ENCODE measurements at regions not wholly inside any gene's neighbourhood (a gene's known extent, or its start where the extent isn't known, plus 50 kb on each side); places are given as distances from the start of the nearest gene placed in this dataset.
"Not testable (repeated sequence)": the region's sequence is repeated elsewhere in the genome, so short reads cannot be mapped to it uniquely, and the experiment has no call there.

GRCh38 chr3:194949592-194949991 is 263.9 kb downstream of the FAM43A start:
- CTCF ChIA-PET, result no interaction called here
- POLR2A ChIA-PET, result no interaction called here
- FAIRE-seq, result no peak

GRCh38 chr3:194950906-194951628 is 265.4 kb downstream of the FAM43A start:
- ATAC-seq, result no peak
- Histone ChIP-seq H3K27ac (no peak overlapping the region), H3K4me2 (no peak overlapping the region), H3K4me3 (no peak overlapping the region), H3K9me3 (no peaks in the 10 kb centered on the region), H3K4me1 (no peaks in the 10 kb centered on the region)
- POLR2A ChIA-PET, result no interaction called here
- no peak for FAIRE-seq
- TF ChIP-seq SREBF2 (IDR thresholded peaks at IDR 0.05) (no peak), ELK1 (IDR thresholded peaks at IDR 0.05; ENCODE audit: low read depth, low read length) (no peak), CTCF (IDR thresholded peaks at IDR 0.05) (no peak), MAZ (IDR thresholded peaks at IDR 0.05; ENCODE audit: borderline replicate concordance, low read depth, low read length) (no peak), CHD2 (IDR thresholded peaks at IDR 0.05; ENCODE audit: low read length, partially characterized antibody) (no peak), KDM1A (IDR thresholded peaks at IDR 0.05; ENCODE audit: low read depth) (no peak), FOSB (CRISPR knock-in tag; IDR thresholded peaks at IDR 0.05) (no peak)
- WGBS (ENCODE audit: missing lambda C conversion rate), result 62% methylated on average over 14 of the region's 18 CpGs
- no peak for DNase-seq (ENCODE audit: low read depth in 1 of 2, low spot score in 1 of 2)
- CTCF ChIA-PET, result no interaction called here

More at GRCh38 chr3:194949592-194949991, 263.9 kb downstream of the FAM43A start:
- H3K4me3 ChIP-seq, result no peak overlapping the region
- no peaks in the 10 kb centered on the region for H3K9me3 ChIP-seq
- ATAC-seq (no peak), DNase-seq (ENCODE audit: low read depth in 1 of 2, low spot score in 1 of 2) (no peak)
- H3K4me2 ChIP-seq, result no peak overlapping the region
- H3K4me1 ChIP-seq, result no peaks in the 10 kb centered on the region
- no peak overlapping the region for H3K27ac ChIP-seq
- TF ChIP-seq CHD2 (IDR thresholded peaks at IDR 0.05; ENCODE audit: low read length, partially characterized antibody) (no peak), CBX8 (IDR thresholded peaks at IDR 0.05) (no peak), HOXA7 (CRISPR knock-in tag; IDR thresholded peaks at IDR 0.05) (no peak), KDM1A (IDR thresholded peaks at IDR 0.05; ENCODE audit: low read depth) (no peak), POLR2A (IDR thresholded peaks at IDR 0.05; ENCODE audit: low read length) (no peak), MYC (IDR thresholded peaks at IDR 0.05; ENCODE audit: borderline replicate concordance, low read length) (no peak)
- WGBS (ENCODE audit: missing lambda C conversion rate), result 40% methylated on average over 3 of the region's 3 CpGs

GRCh38 chr3:194951629-194951920 is 265.9 kb downstream of the FAM43A start:
- not testable (repeated sequence) for ATAC-seq

GRCh38 chr3:194951931-194952582 is 266.4 kb downstream of the FAM43A start:
- ChIA-PET CTCF (interaction anchor here (1.0 kb wide), 1 partner anchor 8 kb away, joined by 4 read pairs; no protein-coding TSS in a partner anchor), POLR2A (no interaction called here)
- H3K4me2 ChIP-seq, result no peak overlapping the region
- FAIRE-seq, result no peak
- WGBS (ENCODE audit: missing lambda C conversion rate), result 60% methylated on average over 6 of the region's 6 CpGs
- H3K4me1 ChIP-seq, result no peaks in the 10 kb centered on the region
- TF ChIP-seq SREBF2 (IDR thresholded peaks at IDR 0.05) (no peak), ZSCAN20 (CRISPR knock-in tag; IDR thresholded peaks at IDR 0.05) (no peak), CHD4 (IDR thresholded peaks at IDR 0.05; ENCODE audit: borderline replicate concordance) (no peak), PBX3 (IDR thresholded peaks at IDR 0.05) (no peak), HOXA7 (CRISPR knock-in tag; IDR thresholded peaks at IDR 0.05) (no peak), MAX (IDR thresholded peaks at IDR 0.05) (no peak), EHF (CRISPR knock-in tag; IDR thresholded peaks at IDR 0.05) (no peak), POLR2A (IDR thresholded peaks at IDR 0.05; ENCODE audit: low read length) (no peak), ZC3H11A (IDR thresholded peaks at IDR 0.05) (no peak)
- ATAC-seq, result no peak
- no peak for DNase-seq (ENCODE audit: low read depth in 1 of 2, low spot score in 1 of 2)
- H3K4me3 ChIP-seq, result no peak overlapping the region
- no peak overlapping the region for H3K27ac ChIP-seq
- H3K9me3 ChIP-seq, result no peaks in the 10 kb centered on the region

More at GRCh38 chr3:194951629-194951920, 265.9 kb downstream of the FAM43A start:
- H3K9me3 ChIP-seq; H3K4me2 ChIP-seq; FAIRE-seq; DNase-seq (ENCODE audit: low read depth in 1 of 2, low spot score in 1 of 2); H3K27ac ChIP-seq; H3K4me1 ChIP-seq; POLR2A ChIA-PET; H3K4me3 ChIP-seq; CTCF ChIA-PET: not testable (repeated sequence)
- WGBS (ENCODE audit: missing lambda C conversion rate), result 69% methylated on average over 8 of the region's 9 CpGs

Measured in A549 (cell line).